ENCODE measurements at regions not wholly inside any gene's neighbourhood (a gene's known extent, or its start where the extent isn't known, plus 50 kb on each side); places are given as distances from the start of the nearest gene placed in this dataset.

GRCh38 chrX:131894995-131895394, 128.1 kb upstream of the STK26 start:
- TF ChIP-seq CTCF (conservative IDR thresholded peaks at IDR 0.05) = no peak
- H3K27ac ChIP-seq = no peak overlapping the region

- H3K27ac ChIP-seq = no peak overlapping the region
- TF ChIP-seq CTCF (conservative IDR thresholded peaks at IDR 0.05) = no peak
Observed at GRCh38 chrX:131895807-131896206, 127.3 kb upstream of the STK26 start.

GRCh38 chrX:131901546-131901945, 121.6 kb upstream of the STK26 start:
- TF ChIP-seq CTCF (conservative IDR thresholded peaks at IDR 0.05) = no peak
- no peak overlapping the region for H3K27ac ChIP-seq

DNA sequence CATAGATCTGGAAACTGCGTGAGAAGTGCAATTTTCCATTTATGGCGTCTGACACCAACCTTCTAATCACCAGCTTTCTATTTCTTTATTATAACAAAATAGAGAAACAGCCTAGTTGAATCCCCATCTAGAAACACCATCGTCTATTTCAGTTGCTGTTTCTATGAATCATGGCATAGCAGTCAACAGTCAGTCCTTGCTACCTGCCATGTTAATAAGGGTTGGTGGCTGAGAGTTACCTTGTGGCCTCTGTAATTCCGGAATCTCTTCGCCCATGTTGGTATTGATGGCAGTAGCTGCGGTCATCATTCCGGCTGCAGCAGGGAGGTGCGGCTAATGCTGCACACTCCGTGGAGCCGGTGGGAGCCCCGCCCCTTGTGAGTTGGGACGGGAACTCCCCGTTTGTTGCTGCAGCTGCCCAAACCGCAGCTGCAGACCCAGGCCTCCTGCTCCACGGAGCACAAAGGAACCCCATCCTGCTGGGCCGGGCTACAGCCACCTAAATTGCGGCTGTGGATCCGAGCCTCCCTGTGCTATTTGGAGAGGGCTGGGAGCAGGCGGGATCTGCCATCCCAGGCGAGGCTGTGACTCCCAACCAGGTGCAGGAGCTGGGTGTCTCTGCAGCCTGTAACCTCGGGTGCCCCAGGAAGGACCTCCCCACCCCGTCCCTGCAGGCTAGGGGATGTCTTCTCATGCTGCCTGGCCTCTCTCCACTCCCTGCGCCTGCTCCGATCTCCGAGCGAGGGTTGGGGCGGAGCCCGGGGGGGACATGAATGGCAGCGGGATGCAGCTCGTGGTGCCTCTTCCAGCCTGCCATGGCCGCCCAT, 115.4 kb upstream of the STK26 start:
- TF ChIP-seq CTCF (conservative IDR thresholded peaks at IDR 0.05) = no peak
- no peak overlapping the region for H3K27ac ChIP-seq

DNA sequence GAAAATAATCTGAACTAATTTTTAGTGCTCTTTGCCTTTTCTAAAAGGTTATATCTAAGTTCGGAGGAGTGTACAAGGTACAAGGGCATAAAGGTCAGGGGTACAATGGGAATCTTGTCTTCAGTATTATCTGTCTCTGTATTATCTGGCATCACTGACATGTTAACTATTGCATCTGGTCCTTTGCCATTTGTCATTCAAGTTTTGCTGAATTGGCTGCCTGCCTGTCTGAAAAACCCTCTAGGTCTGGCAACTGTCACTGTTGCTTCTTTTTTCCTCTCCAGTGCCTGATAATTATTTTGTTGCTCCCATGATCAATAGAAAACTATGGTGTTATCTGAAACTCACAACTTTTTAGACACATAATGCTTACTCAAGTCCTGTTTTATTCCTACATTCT, 112.5 kb upstream of the STK26 start:
- TF ChIP-seq CTCF (conservative IDR thresholded peaks at IDR 0.05) = no peak
- no peak overlapping the region for H3K27ac ChIP-seq

GRCh38 chrX:131915488-131915887, 107.6 kb upstream of the STK26 start:
- H3K27ac ChIP-seq = no peak overlapping the region
- no peak for TF ChIP-seq CTCF (conservative IDR thresholded peaks at IDR 0.05)

DNA sequence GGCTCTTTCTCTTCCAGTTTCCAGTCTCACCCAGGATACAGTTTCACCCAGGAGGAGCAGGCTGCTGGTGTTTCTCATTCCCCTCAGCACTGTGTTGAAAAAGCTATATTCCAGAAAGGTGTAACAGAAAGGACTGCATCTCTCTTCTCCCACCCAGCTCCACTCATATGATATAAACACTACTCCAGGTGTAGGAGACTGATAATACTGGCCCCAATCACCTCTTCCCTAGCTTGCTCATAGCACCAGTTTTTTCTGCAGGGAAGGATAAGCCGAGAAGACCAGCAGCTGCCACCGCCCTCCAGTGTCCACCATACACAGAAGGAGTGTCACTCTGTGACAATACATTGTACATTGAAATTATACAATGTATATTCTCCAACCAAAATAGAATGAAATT, 105.5 kb upstream of the STK26 start:
- H3K27ac ChIP-seq = no peak overlapping the region
- TF ChIP-seq CTCF (conservative IDR thresholded peaks at IDR 0.05) = no peak

Measured in VCaP (cell line).